ENCODE measurements at regions not wholly inside any gene's neighbourhood (a gene's known extent, or its start where the extent isn't known, plus 50 kb on each side); places are given as distances from the start of the nearest gene placed in this dataset.

DNA sequence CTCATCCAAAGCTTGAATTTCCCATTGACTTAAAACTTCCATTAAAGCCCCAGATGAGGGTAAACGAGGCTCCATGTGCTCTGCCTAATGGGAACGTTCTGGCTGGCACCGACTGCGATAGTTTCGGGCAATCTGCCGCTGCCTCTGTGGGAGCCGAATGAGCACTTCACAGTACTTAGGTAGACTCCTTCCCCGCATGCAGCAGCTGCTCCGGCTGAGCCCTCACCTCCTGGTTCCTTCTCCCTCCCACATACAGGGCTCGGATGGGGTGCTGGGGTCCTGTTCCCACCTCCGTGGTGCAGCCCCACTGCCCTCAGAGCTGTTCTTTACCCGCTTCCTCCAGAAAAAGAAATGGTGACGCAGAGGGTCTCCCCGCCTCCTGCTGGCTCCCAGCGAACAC is 476.5 kb upstream of the SALL3 start:
- TF ChIP-seq SUZ12 (IDR thresholded peaks at IDR 0.05; ENCODE audit: extremely low read depth, insufficient read depth, insufficient read length): no peak
- no peak for TF ChIP-seq YY1 (IDR thresholded peaks at IDR 0.05; ENCODE audit: insufficient read depth, insufficient read length)
